ENCODE measurements at regions not wholly inside any gene's neighbourhood (a gene's known extent, or its start where the extent isn't known, plus 50 kb on each side); places are given as distances from the start of the nearest gene placed in this dataset.

GRCh38 chr1:164226977-164227376 lies 332.0 kb upstream of the PBX1 start:
- H3K4me3 ChIP-seq: no peak overlapping the region
- no peak for DNase-seq (ENCODE audit: low spot score)
- no peaks in the 10 kb centered on the region for H3K9me3 ChIP-seq
- no peaks in the 10 kb centered on the region for H3K36me3 ChIP-seq
- H3K4me1 ChIP-seq (replicated peaks): no peaks in the 10 kb centered on the region
- WGBS: 95% methylated on average over 4 of the region's 4 CpGs
- H3K27me3 ChIP-seq (replicated peaks; ENCODE audit: insufficient read depth): no peaks in the 10 kb centered on the region
- intact Hi-C loops (cut with DNase I): no loop called here
- no peak overlapping the region for H3K27ac ChIP-seq
- TF ChIP-seq POLR2AphosphoS5 (IDR thresholded peaks at IDR 0.05): no peak
- no peak for TF ChIP-seq CTCF (IDR thresholded peaks at IDR 0.05)
- no peak for TF ChIP-seq POLR2A (IDR thresholded peaks at IDR 0.05)

GRCh38 chr1:164228928-164229327 lies 330.1 kb upstream of the PBX1 start:
- intact Hi-C loops (cut with DNase I): no loop called here
- 85% methylated on average over 6 of the region's 6 CpGs for WGBS
- TF ChIP-seq POLR2A (IDR thresholded peaks at IDR 0.05): no peak
- no peak for TF ChIP-seq POLR2AphosphoS5 (IDR thresholded peaks at IDR 0.05)
- no peak for TF ChIP-seq CTCF (IDR thresholded peaks at IDR 0.05)

GRCh38 chr1:164233149-164233548 lies 325.8 kb upstream of the PBX1 start:
- no peaks in the 10 kb centered on the region for H3K4me1 ChIP-seq (replicated peaks)
- TF ChIP-seq POLR2AphosphoS5 (IDR thresholded peaks at IDR 0.05) (no peak), CTCF (IDR thresholded peaks at IDR 0.05) (no peak), POLR2A (IDR thresholded peaks at IDR 0.05) (no peak)
- H3K4me3 ChIP-seq: no peak overlapping the region
- H3K9me3 ChIP-seq: no peaks in the 10 kb centered on the region
- WGBS: 87% methylated on average over 3 of the region's 3 CpGs
- no peaks in the 10 kb centered on the region for H3K36me3 ChIP-seq
- H3K27ac ChIP-seq: no peak overlapping the region
- DNase-seq (ENCODE audit: low spot score): no peak
- no peaks in the 10 kb centered on the region for H3K27me3 ChIP-seq (replicated peaks; ENCODE audit: insufficient read depth)
- intact Hi-C loops (cut with DNase I): no loop called here

More at GRCh38 chr1:164228928-164229327, 330.1 kb upstream of the PBX1 start:
- no peak overlapping the region for H3K27ac ChIP-seq
- DNase-seq (ENCODE audit: low spot score): no peak
- H3K36me3 ChIP-seq: no peaks in the 10 kb centered on the region
- no peak overlapping the region for H3K4me3 ChIP-seq
- H3K9me3 ChIP-seq: no peaks in the 10 kb centered on the region
- H3K27me3 ChIP-seq (replicated peaks; ENCODE audit: insufficient read depth): no peaks in the 10 kb centered on the region
- H3K4me1 ChIP-seq (replicated peaks): no peaks in the 10 kb centered on the region

GRCh38 chr1:164240081-164240480 lies 318.9 kb upstream of the PBX1 start:
- no peak for TF ChIP-seq POLR2AphosphoS5 (IDR thresholded peaks at IDR 0.05)
- no peak for TF ChIP-seq POLR2A (IDR thresholded peaks at IDR 0.05)
- peak in 2 of 4 experiments; percentile 26 to 29 for TF ChIP-seq CTCF (IDR thresholded peaks at IDR 0.05)
- WGBS: 58% methylated on average over 4 of the region's 4 CpGs
- Histone ChIP-seq H3K27ac (no peak overlapping the region), H3K4me3 (no peak overlapping the region), H3K27me3 (replicated peaks; ENCODE audit: insufficient read depth) (no peaks in the 10 kb centered on the region), H3K4me1 (replicated peaks) (no peaks in the 10 kb centered on the region), H3K9me3 (no peaks in the 10 kb centered on the region), H3K36me3 (no peaks in the 10 kb centered on the region)
- no peak for DNase-seq (ENCODE audit: low spot score)
- intact Hi-C loops (cut with DNase I): no loop called here

GRCh38 chr1:164250365-164250764 lies 308.6 kb upstream of the PBX1 start:
- intact Hi-C loops (cut with DNase I): no loop called here
- Histone ChIP-seq H3K27ac (no peak overlapping the region), H3K9me3 (no peaks in the 10 kb centered on the region), H3K27me3 (replicated peaks; ENCODE audit: insufficient read depth) (no peaks in the 10 kb centered on the region), H3K4me1 (replicated peaks) (no peaks in the 10 kb centered on the region), H3K4me3 (no peak overlapping the region), H3K36me3 (no peaks in the 10 kb centered on the region)
- DNase-seq (ENCODE audit: low spot score): no peak
- TF ChIP-seq POLR2A (IDR thresholded peaks at IDR 0.05) (no peak), POLR2AphosphoS5 (IDR thresholded peaks at IDR 0.05) (no peak), CTCF (IDR thresholded peaks at IDR 0.05) (no peak)

Data from prostate gland (tissue), 2 donors.